NCI-H82 (cell line): ENCODE measurements at regions not wholly inside any gene's neighbourhood (a gene's known extent, or its start where the extent isn't known, plus 50 kb on each side); places are given as distances from the start of the nearest gene placed in this dataset.

Experiments used
- DNase-seq: peaks from one replicate; lab custom pipeline; 2025; lab: John Stamatoyannopoulos, UW

- DNase-seq = no peak
These were observed 469.1 kb downstream of the CBLN2 start for GRCh38 chr18:72075040-72075439.

GRCh38 chr18:72063001-72063400 is 481.1 kb downstream of the CBLN2 start:
- DNase-seq = no peak

GRCh38 chr18:72058851-72059250 is 485.3 kb downstream of the CBLN2 start:
- DNase-seq = no peak

- DNase-seq = no peak
These were observed 488.0 kb downstream of the CBLN2 start for GRCh38 chr18:72056171-72056570.

- peak; percentile 1 for DNase-seq
These were observed 502.7 kb downstream of the CBLN2 start for GRCh38 chr18:72041313-72042032.

- DNase-seq = no peak
These were observed 530.7 kb downstream of the CBLN2 start for GRCh38 chr18:72013427-72013850.

GRCh38 chr18:71998547-71999097 is 545.5 kb downstream of the CBLN2 start:
- no peak for DNase-seq

- no peak for DNase-seq
These were observed 548.2 kb downstream of the CBLN2 start for GRCh38 chr18:71995904-71996465.

GRCh38 chr18:71994273-71994672 is 549.9 kb downstream of the CBLN2 start:
- no peak for DNase-seq

GRCh38 chr18:71989616-71990015 is 554.5 kb downstream of the CBLN2 start:
- DNase-seq = no peak

GRCh38 chr18:71986351-71987050 is 557.6 kb downstream of the CBLN2 start:
- no peak for DNase-seq

GRCh38 chr18:71976744-71977143 is 567.4 kb downstream of the CBLN2 start:
- no peak for DNase-seq

GRCh38 chr18:71966791-71967190 is 577.4 kb downstream of the CBLN2 start:
- no peak for DNase-seq

- no peak for DNase-seq
These were observed 585.5 kb downstream of the CBLN2 start for GRCh38 chr18:71958605-71959004.

GRCh38 chr18:71951001-71951400 is 593.1 kb downstream of the CBLN2 start:
- DNase-seq = no peak

- DNase-seq = no peak
These were observed 601.7 kb downstream of the CBLN2 start for GRCh38 chr18:71942433-71942832.

GRCh38 chr18:71939483-71939882 is 604.7 kb downstream of the CBLN2 start:
- no peak for DNase-seq

- no peak for DNase-seq
These were observed 607.4 kb downstream of the CBLN2 start for GRCh38 chr18:71936744-71937143.

GRCh38 chr18:71919211-71919610 is 624.9 kb downstream of the CBLN2 start:
- DNase-seq = no peak

- DNase-seq = no peak
These were observed 630.5 kb downstream of the CBLN2 start for GRCh38 chr18:71913641-71914040.

GRCh38 chr18:71902482-71902881 is 641.7 kb downstream of the CBLN2 start:
- DNase-seq = no peak

- no peak for DNase-seq
These were observed 644.3 kb downstream of the CBLN2 start for GRCh38 chr18:71899707-71900472.
